Stimulated activated naive CD4-positive, alpha-beta T cell treated with Interleukin-2 at 50 U/mL for 16 hours (primary cell): ENCODE measurements at regions not wholly inside any gene's neighbourhood (a gene's known extent, or its start where the extent isn't known, plus 50 kb on each side); places are given as distances from the start of the nearest gene placed in this dataset.
"Not testable (repeated sequence)": the region's sequence is repeated elsewhere in the genome, so short reads cannot be mapped to it uniquely, and the experiment has no call there.

Experiments used
- DNase-seq: peaks from one replicate; lab custom pipeline; 2025; lab: John Stamatoyannopoulos, UW

- DNase-seq: no peak
Observed at GRCh38 chr3:22759636-22760310, 443.4 kb upstream of the UBE2E2 start.

GRCh38 chr3:22765679-22766078 is 437.4 kb upstream of the UBE2E2 start:
- no peak for DNase-seq

- no peak for DNase-seq
Observed at GRCh38 chr3:22777834-22778233, 425.3 kb upstream of the UBE2E2 start.

- DNase-seq: no peak
Observed at GRCh38 chr3:22779737-22780136, 423.4 kb upstream of the UBE2E2 start.

GRCh38 chr3:22792533-22792932 is 410.6 kb upstream of the UBE2E2 start:
- DNase-seq: no peak

- DNase-seq: no peak
Observed at GRCh38 chr3:22795917-22796316, 407.2 kb upstream of the UBE2E2 start.

- no peak for DNase-seq
Observed at GRCh38 chr3:22798461-22798860, 404.7 kb upstream of the UBE2E2 start.

- DNase-seq: no peak
Observed at GRCh38 chr3:22819209-22819608, 383.9 kb upstream of the UBE2E2 start.

- no peak for DNase-seq
Observed at GRCh38 chr3:22835041-22835440, 368.1 kb upstream of the UBE2E2 start.

- no peak for DNase-seq
Observed at GRCh38 chr3:22836131-22836530, 367.0 kb upstream of the UBE2E2 start.

GRCh38 chr3:22843854-22844253 is 359.3 kb upstream of the UBE2E2 start:
- DNase-seq: no peak

- DNase-seq: no peak
Observed at GRCh38 chr3:22846566-22846965, 356.6 kb upstream of the UBE2E2 start.

GRCh38 chr3:22849583-22849982 is 353.5 kb upstream of the UBE2E2 start:
- DNase-seq: not testable (repeated sequence)

GRCh38 chr3:22856811-22857210 is 346.3 kb upstream of the UBE2E2 start:
- no peak for DNase-seq

- DNase-seq: no peak
Observed at GRCh38 chr3:22858486-22858885, 344.6 kb upstream of the UBE2E2 start.

- DNase-seq: no peak
Observed at GRCh38 chr3:22859618-22860017, 343.5 kb upstream of the UBE2E2 start.

GRCh38 chr3:22861426-22861825 is 341.7 kb upstream of the UBE2E2 start:
- no peak for DNase-seq

- DNase-seq: no peak
Observed at GRCh38 chr3:22862111-22862510, 341.0 kb upstream of the UBE2E2 start.

GRCh38 chr3:22882834-22883233 is 320.3 kb upstream of the UBE2E2 start:
- DNase-seq: not testable (repeated sequence)

GRCh38 chr3:22885039-22885438 is 318.1 kb upstream of the UBE2E2 start:
- no peak for DNase-seq

GRCh38 chr3:22885574-22886341 is 317.4 kb upstream of the UBE2E2 start:
- no peak for DNase-seq

- no peak for DNase-seq
Observed at GRCh38 chr3:22886439-22887068, 316.6 kb upstream of the UBE2E2 start.

GRCh38 chr3:22887664-22888291 is 315.3 kb upstream of the UBE2E2 start:
- no peak for DNase-seq
